ENCODE measurements at regions not wholly inside any gene's neighbourhood (a gene's known extent, or its start where the extent isn't known, plus 50 kb on each side); places are given as distances from the start of the nearest gene placed in this dataset.

GRCh38 chr5:30880514-30880913, 313.0 kb upstream of the CDH6 start:
- no peak overlapping the region for H3K4me3 Mint-ChIP-seq
- Histone ChIP-seq H3K4me3 (no peak overlapping the region), H3K36me3 (ENCODE audit: insufficient read depth) (no peaks in the 10 kb centered on the region), H2AFZ (no peak overlapping the region), H3K9me2 (ENCODE audit: insufficient read depth) (0 out of 2 replicates have a peak, but pooled peaks cover 14% of the 10 kb centered on the region), H3K4me2 (no peak overlapping the region), H3K27ac (ENCODE audit: low read depth) (no peak overlapping the region), H3F3A (replicated peaks; ENCODE audit: low read depth) (no peaks in the 10 kb centered on the region), H4K20me1 (replicated peaks; ENCODE audit: insufficient read depth) (no peaks in the 10 kb centered on the region), H3K27me3 (ENCODE audit: insufficient read depth) (no peaks in the 10 kb centered on the region), H3K79me2 (replicated peaks; ENCODE audit: insufficient read depth) (no peaks in the 10 kb centered on the region), H3K4me1 (ENCODE audit: insufficient read depth) (no peaks in the 10 kb centered on the region)
- no peak overlapping the region for H3K27ac Mint-ChIP-seq
- DNase-seq (ENCODE audit: low spot score): no peak
- H3K27me3 Mint-ChIP-seq (ENCODE audit: insufficient read depth, low read depth, poor library complexity): no peaks in the 10 kb centered on the region
- no peaks in the 10 kb centered on the region for H3K4me1 Mint-ChIP-seq
- H3K36me3 Mint-ChIP-seq (ENCODE audit: low read depth): no peaks in the 10 kb centered on the region
- peaks cover 6% of the 10 kb centered on the region; the same call in 1 of the 3 replicates for H3K9me3 Mint-ChIP-seq
- ATAC-seq: no peak
- TF ChIP-seq JUNB (IDR thresholded peaks at IDR 0.05; ENCODE audit: unreplicated experiment) (no peak), POLR2AphosphoS5 (IDR thresholded peaks at IDR 0.05; ENCODE audit: low read depth) (no peak), EZH2 (IDR thresholded peaks at IDR 0.05; ENCODE audit: low read depth, unreplicated experiment) (no peak), ZNF331 (CRISPR knock-in tag; IDR thresholded peaks at IDR 0.05; ENCODE audit: low read depth) (no peak), STAT1 (IDR thresholded peaks at IDR 0.05; ENCODE audit: unreplicated experiment) (no peak), CREB1 (CRISPR knock-in tag; IDR thresholded peaks at IDR 0.05; ENCODE audit: low read depth) (no peak), ETS1 (IDR thresholded peaks at IDR 0.05) (no peak), ZNF462 (CRISPR knock-in tag; IDR thresholded peaks at IDR 0.05) (no peak), EZH2phosphoT487 (IDR thresholded peaks at IDR 0.05; ENCODE audit: unreplicated experiment) (no peak), NANOG (IDR thresholded peaks at IDR 0.05; ENCODE audit: borderline replicate concordance) (no peak), ZNF114 (CRISPR knock-in tag; IDR thresholded peaks at IDR 0.05) (no peak)
- TF ChIP-seq, protein P1, sequence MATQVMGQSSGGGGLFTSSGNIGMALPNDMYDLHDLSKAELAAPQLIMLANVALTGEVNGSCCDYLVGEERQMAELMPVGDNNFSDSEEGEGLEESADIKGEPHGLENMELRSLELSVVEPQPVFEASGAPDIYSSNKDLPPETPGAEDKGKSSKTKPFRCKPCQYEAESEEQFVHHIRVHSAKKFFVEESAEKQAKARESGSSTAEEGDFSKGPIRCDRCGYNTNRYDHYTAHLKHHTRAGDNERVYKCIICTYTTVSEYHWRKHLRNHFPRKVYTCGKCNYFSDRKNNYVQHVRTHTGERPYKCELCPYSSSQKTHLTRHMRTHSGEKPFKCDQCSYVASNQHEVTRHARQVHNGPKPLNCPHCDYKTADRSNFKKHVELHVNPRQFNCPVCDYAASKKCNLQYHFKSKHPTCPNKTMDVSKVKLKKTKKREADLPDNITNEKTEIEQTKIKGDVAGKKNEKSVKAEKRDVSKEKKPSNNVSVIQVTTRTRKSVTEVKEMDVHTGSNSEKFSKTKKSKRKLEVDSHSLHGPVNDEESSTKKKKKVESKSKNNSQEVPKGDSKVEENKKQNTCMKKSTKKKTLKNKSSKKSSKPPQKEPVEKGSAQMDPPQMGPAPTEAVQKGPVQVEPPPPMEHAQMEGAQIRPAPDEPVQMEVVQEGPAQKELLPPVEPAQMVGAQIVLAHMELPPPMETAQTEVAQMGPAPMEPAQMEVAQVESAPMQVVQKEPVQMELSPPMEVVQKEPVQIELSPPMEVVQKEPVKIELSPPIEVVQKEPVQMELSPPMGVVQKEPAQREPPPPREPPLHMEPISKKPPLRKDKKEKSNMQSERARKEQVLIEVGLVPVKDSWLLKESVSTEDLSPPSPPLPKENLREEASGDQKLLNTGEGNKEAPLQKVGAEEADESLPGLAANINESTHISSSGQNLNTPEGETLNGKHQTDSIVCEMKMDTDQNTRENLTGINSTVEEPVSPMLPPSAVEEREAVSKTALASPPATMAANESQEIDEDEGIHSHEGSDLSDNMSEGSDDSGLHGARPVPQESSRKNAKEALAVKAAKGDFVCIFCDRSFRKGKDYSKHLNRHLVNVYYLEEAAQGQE (IDR thresholded peaks at IDR 0.05; ENCODE audit: unreplicated experiment): no peak
- TF ChIP-seq, protein P2, sequence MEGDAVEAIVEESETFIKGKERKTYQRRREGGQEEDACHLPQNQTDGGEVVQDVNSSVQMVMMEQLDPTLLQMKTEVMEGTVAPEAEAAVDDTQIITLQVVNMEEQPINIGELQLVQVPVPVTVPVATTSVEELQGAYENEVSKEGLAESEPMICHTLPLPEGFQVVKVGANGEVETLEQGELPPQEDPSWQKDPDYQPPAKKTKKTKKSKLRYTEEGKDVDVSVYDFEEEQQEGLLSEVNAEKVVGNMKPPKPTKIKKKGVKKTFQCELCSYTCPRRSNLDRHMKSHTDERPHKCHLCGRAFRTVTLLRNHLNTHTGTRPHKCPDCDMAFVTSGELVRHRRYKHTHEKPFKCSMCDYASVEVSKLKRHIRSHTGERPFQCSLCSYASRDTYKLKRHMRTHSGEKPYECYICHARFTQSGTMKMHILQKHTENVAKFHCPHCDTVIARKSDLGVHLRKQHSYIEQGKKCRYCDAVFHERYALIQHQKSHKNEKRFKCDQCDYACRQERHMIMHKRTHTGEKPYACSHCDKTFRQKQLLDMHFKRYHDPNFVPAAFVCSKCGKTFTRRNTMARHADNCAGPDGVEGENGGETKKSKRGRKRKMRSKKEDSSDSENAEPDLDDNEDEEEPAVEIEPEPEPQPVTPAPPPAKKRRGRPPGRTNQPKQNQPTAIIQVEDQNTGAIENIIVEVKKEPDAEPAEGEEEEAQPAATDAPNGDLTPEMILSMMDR (conservative IDR thresholded peaks at IDR 0.05; ENCODE audit: low read depth in 2 of 2): no peak

Measured in GM23338 (cell line).